ENCODE measurements at regions not wholly inside any gene's neighbourhood (a gene's known extent, or its start where the extent isn't known, plus 50 kb on each side); places are given as distances from the start of the nearest gene placed in this dataset.

GRCh38 chr7:35513828-35514227, 181.1 kb downstream of the HERPUD2 start:
- H3K4me1 ChIP-seq (ENCODE audit: insufficient read depth, low read length): no peaks in the 10 kb centered on the region
- no peaks in the 10 kb centered on the region for H3K27me3 ChIP-seq (ENCODE audit: insufficient read depth, low read length, poor library complexity)
- no peak overlapping the region for H3K4me2 ChIP-seq (ENCODE audit: insufficient read depth, low read length)
- TF ChIP-seq CTCF (IDR thresholded peaks at IDR 0.05; ENCODE audit: borderline replicate concordance, extremely low read depth, low read length, poor library complexity, severe bottlenecking): no peak
- no peak for TF ChIP-seq EZH2 (IDR thresholded peaks at IDR 0.05; ENCODE audit: borderline replicate concordance, low read depth, low read length, severe bottlenecking)
- no peak overlapping the region for H3K9ac ChIP-seq (ENCODE audit: low read depth, low read length)
- no peak overlapping the region for H3K27ac ChIP-seq (ENCODE audit: low read length)
- no peaks in the 10 kb centered on the region for H4K20me1 ChIP-seq (ENCODE audit: insufficient read depth, low read length)
- no peaks in the 10 kb centered on the region for H3K79me2 ChIP-seq (ENCODE audit: insufficient read depth, low read length)
- ATAC-seq (ENCODE audit: insufficient read depth, low read depth) (no peak), DNase-seq (no peak)
- no peak overlapping the region for H2AFZ ChIP-seq (ENCODE audit: low read depth, low read length)
- H3K9me3 ChIP-seq (ENCODE audit: insufficient read depth, low read length, severe bottlenecking): no peaks in the 10 kb centered on the region
- no peak overlapping the region for H3K4me3 ChIP-seq (ENCODE audit: low read depth in 1 of 2, low read length in 2 of 2)
- no peaks in the 10 kb centered on the region for H3K36me3 ChIP-seq (ENCODE audit: insufficient read depth, low read length)

- peak; percentile 29; the same call in 1 of the 3 replicates for ATAC-seq (ENCODE audit: insufficient read depth, low read depth)
- H3K4me3 ChIP-seq (ENCODE audit: low read depth in 1 of 2, low read length in 2 of 2): no peak overlapping the region
Observed at GRCh38 chr7:35513195-35513594, 181.7 kb downstream of the HERPUD2 start.

GRCh38 chr7:35512716-35513115, 182.2 kb downstream of the HERPUD2 start:
- Histone ChIP-seq H3K27me3 (ENCODE audit: insufficient read depth, low read length, poor library complexity) (no peaks in the 10 kb centered on the region), H3K36me3 (ENCODE audit: insufficient read depth, low read length) (no peaks in the 10 kb centered on the region), H3K4me1 (ENCODE audit: insufficient read depth, low read length) (no peaks in the 10 kb centered on the region), H3K9ac (ENCODE audit: low read depth, low read length) (no peak overlapping the region), H4K20me1 (ENCODE audit: insufficient read depth, low read length) (no peaks in the 10 kb centered on the region), H3K4me2 (ENCODE audit: insufficient read depth, low read length) (no peak overlapping the region), H3K4me3 (ENCODE audit: low read depth in 1 of 2, low read length in 2 of 2) (no peak overlapping the region), H2AFZ (ENCODE audit: low read depth, low read length) (no peak overlapping the region), H3K27ac (ENCODE audit: low read length) (no peak overlapping the region), H3K9me3 (ENCODE audit: insufficient read depth, low read length, severe bottlenecking) (no peaks in the 10 kb centered on the region), H3K79me2 (ENCODE audit: insufficient read depth, low read length) (no peaks in the 10 kb centered on the region)
- TF ChIP-seq EZH2 (IDR thresholded peaks at IDR 0.05; ENCODE audit: borderline replicate concordance, low read depth, low read length, severe bottlenecking): no peak
- TF ChIP-seq CTCF (IDR thresholded peaks at IDR 0.05; ENCODE audit: borderline replicate concordance, extremely low read depth, low read length, poor library complexity, severe bottlenecking): no peak
- ATAC-seq (ENCODE audit: insufficient read depth, low read depth): no peak
- DNase-seq: no peak

More at GRCh38 chr7:35513195-35513594, 181.7 kb downstream of the HERPUD2 start:
- Histone ChIP-seq H3K36me3 (ENCODE audit: insufficient read depth, low read length) (no peaks in the 10 kb centered on the region), H3K4me1 (ENCODE audit: insufficient read depth, low read length) (no peaks in the 10 kb centered on the region), H2AFZ (ENCODE audit: low read depth, low read length) (no peak overlapping the region), H3K4me2 (ENCODE audit: insufficient read depth, low read length) (no peak overlapping the region), H3K9me3 (ENCODE audit: insufficient read depth, low read length, severe bottlenecking) (no peaks in the 10 kb centered on the region), H3K27ac (ENCODE audit: low read length) (no peak overlapping the region), H4K20me1 (ENCODE audit: insufficient read depth, low read length) (no peaks in the 10 kb centered on the region), H3K79me2 (ENCODE audit: insufficient read depth, low read length) (no peaks in the 10 kb centered on the region), H3K27me3 (ENCODE audit: insufficient read depth, low read length, poor library complexity) (no peaks in the 10 kb centered on the region), H3K9ac (ENCODE audit: low read depth, low read length) (no peak overlapping the region)
- TF ChIP-seq CTCF (IDR thresholded peaks at IDR 0.05; ENCODE audit: borderline replicate concordance, extremely low read depth, low read length, poor library complexity, severe bottlenecking) (no peak), EZH2 (IDR thresholded peaks at IDR 0.05; ENCODE audit: borderline replicate concordance, low read depth, low read length, severe bottlenecking) (no peak)
- no peak for DNase-seq

All from DND-41 (cell line).